Hippocampal formation (tissue), 2 donors: ENCODE measurements at regions not wholly inside any gene's neighbourhood (a gene's known extent, or its start where the extent isn't known, plus 50 kb on each side); places are given as distances from the start of the nearest gene placed in this dataset.
"Not testable (repeated sequence)": the region's sequence is repeated elsewhere in the genome, so short reads cannot be mapped to it uniquely, and the experiment has no call there.

Source experiments
- DNase-seq, 2 donors: peaks; one replicate each; lab custom pipeline; 2025; lab: John Stamatoyannopoulos, UW

DNA sequence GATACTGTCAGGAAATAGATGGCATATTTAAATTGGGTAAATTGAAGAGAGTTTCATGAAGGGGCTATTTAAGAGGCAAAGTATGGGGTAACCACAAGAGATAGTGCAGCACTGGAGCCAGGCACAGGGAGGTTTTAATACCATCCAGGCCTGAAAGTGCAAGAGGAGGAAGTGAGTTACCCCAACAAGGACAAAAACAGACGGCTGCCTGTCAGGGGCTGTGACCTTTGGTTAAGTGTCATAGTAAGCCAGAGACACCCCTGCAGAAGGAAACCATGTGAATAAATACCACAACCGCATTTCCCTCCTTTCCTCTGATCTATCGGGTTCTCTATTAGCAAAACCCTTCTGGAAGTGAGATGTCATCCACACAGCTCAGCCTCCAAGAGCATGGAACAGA lies 122.0 kb upstream of the DHRS4 start:
- peak; percentile 11 to 13 for DNase-seq

DNA sequence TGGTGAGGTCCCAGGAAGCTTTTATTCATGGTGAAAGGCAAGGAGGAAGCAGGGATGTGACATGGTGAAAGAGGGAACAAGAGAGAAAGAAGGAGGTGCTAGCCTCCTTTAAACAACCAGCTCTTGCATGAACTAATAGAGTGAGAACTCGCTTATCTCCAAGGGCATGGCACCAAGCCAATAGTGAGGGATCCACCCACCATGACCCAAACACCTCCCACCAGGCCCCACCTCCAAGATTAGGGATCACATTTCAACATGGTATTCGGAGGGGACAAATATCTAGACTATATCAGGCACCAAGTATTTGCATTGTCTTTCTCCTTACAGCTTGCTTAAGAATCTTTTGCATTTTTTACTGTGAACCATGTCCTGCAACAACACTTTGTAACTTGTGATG lies 91.9 kb upstream of the DHRS4 start:
- no peak for DNase-seq

GRCh38 chr14:23862513-23862912 lies 91.1 kb upstream of the DHRS4 start:
- DNase-seq = no peak

DNA sequence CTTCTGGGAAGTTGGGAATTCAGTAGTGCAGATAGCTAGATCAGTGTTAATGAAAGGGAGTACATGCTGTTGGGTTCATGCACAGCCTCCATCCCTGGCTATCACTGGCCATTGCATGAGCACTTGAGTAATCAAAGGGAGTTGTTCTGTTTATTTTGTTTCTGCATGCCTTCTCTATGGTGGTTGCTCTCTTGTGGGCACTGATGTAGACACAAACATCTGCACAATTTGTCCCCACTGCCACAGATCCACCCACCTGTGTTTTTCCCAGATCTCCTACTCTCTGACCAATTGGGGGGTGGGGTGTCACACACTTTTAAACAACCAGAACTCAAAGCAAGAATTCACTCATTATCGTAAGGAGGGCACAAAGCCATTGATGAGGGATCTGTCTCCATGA lies 89.7 kb upstream of the DHRS4 start:
- DNase-seq = no peak

DNA sequence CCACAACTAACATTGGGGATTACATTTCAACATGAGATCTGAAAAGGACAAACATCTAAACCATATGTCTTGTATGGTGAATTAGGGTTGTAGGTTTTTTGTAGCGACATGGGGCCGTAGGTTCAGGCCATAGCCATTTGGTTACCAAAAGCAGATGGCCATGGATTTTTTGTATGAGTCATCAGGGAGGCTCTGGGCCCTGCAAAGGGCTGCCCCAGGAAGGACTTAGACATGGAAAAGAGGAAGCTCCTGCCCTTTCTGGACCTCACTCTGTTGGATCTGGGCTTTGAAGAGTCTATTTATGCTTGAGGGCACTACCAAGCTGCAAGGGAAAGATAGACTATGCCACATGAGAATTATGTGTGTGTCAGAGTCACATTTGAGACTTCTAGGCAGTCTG lies 89.3 kb upstream of the DHRS4 start:
- no peak for DNase-seq

DNA sequence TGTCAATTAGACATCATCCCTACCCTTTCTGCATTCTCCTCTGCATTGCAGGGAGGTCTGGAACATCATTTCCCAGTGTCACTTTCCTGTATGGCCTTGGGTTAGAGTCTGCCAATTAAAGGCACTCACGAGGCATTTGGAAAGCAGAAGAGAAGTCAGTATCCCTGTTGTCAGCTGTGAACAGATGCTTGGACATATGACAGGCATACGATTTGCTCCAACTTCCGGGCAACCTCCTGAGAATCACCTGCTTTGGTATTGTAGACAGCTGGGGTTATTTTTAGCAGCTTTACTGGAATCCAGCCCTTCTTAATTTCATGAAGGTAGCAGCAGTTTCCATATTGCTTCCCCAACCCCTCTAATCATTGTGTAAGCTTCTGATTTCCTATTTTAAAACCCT lies 88.7 kb upstream of the DHRS4 start:
- DNase-seq = no peak

- DNase-seq = no peak
Observed at GRCh38 chr14:23865502-23865901, 88.1 kb upstream of the DHRS4 start.

DNA sequence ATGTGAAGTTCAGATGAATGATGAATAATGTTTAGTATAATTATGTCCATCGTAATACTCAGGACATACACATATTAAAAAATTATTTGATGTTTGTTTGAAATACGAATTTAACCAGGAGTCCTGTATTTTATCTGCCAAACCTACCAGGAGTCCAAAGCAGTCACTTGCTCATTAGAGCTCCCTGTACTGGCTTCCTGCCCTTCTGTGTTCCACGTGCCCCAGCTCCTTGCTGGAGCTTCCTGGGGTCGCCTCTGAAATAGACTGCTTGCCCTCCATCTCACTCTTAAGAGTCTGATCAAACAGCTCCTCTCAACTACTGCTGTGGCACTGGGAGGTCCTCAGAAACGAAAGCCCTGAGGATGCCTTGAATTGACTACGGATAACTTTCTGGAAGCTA lies 87.3 kb upstream of the DHRS4 start:
- no peak for DNase-seq

DNA sequence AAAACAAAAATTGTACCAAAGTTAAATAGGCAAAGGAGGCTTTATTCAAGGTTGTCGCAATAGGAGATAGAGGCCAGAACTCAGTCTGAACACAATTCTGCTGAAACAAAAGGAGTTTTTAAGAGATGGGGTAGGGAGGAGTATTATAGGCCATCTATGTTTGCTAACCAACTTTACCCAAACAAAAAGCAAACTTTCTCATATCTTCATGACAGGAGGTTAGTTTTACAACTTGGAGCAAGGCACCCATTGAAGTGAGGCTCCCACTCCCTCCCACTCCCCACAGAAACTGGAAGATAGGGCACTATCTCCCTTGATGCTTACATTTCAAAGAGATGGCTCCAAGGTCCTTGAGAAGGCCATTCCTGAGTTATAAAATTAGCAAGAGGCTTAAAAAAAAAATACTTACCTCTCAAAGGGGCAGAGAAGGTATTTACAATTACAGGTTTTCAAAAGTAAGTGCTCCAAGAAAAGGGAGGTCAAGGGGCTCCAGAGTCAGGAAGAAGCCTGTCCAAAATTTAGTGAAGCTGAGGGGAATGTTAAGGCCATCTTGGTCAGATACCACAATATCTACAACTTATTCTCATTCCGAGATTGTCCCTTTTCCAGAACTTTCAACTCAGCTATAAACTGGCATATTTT lies 84.4 kb upstream of the DHRS4 start:
- DNase-seq = no peak

DNA sequence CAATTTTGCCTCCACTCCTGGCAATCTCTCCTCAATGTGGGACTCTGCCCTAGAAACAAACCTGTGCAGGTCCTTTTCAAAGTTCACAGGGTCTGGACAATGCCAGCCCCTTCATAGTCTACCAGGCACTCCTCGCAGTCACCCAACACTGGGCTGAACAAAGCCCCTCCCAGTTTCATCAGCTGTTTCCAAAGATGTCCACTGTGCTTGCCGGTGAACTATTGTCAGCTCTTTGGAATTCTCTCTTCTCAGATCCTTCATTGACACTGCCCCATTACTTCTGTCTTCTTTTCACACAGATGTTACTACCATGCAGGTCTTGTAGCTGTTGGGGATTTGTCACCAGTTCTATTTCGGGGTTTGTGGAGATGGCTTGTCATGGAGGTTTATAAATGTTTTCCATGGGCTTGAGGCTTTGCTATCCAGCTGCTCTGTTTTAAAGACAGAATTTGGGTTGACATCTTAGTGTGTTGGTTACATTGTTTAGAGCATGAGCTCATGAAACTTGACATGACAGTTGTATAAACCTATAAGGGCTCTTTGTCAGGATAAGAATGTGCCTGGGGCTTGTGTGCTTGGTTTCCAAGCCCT lies 77.3 kb upstream of the DHRS4 start:
- no peak for DNase-seq

- no peak for DNase-seq
Observed at GRCh38 chr14:23877111-23877510, 76.5 kb upstream of the DHRS4 start.

GRCh38 chr14:23877538-23878180 lies 75.9 kb upstream of the DHRS4 start:
- no peak for DNase-seq

- no peak for DNase-seq
Observed at GRCh38 chr14:23881282-23881681, 72.3 kb upstream of the DHRS4 start.

DNA sequence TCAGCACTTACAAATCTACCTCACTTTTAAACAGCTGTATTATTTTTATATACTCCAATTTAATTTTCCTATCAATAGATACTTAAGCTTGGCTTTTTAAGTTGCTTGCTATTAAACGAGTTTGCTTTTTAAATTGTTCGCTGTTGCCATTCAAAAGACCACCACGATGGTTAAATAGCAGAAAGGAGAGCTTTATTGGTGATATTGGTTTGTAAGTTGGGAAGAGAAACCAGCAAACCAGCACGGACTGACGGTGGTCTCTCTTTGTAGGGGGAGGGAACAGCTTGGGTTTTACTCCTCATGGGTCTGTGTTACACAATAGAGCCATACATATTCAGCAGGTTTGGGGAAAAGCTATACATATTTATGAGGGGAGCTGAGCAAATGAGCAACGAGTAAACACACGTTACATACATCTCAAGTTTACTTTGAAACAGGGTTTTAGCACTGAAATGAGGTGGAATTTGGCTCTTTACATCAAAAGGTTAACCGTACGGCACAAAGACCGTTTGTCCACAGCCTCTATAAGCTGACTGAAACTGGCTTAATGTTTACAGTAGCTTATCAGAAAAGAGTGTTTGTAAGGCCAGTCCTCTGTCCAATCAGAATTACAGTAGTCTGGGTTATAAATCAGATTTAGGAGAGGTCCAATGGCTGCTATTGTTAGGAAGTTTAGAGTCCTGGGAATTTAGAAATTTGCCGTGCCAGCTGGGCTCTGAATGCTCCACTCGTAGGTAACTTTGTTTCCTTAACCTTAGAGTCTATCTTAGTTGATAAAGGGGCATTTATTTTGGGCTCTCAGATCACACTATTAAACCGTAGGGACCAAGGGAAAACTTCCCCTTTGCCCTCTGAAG lies 69.7 kb upstream of the DHRS4 start:
- DNase-seq = no peak

GRCh38 chr14:23884541-23884904 lies 69.0 kb upstream of the DHRS4 start:
- DNase-seq = no peak

GRCh38 chr14:23887536-23887935 lies 66.0 kb upstream of the DHRS4 start:
- DNase-seq = no peak

DNA sequence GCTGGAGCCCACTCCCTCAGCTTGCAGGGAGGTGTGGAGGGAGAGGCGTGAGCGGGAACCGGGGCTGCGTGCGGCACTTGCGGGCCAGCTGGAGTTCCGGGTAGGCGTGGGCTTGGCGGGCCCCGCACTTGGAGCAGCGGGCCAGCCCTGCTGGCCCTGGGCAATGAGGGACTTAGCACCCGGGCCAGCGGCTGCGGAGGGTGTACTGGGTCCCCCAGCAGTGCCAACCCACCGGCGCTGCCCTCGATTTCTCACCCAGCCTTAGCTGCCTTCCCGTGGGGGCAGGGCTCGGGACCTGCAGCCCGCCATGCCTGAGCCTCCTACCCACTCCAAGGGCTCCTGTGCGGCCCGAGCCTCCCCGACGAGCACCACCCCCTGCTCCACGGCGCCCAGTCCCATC lies 61.9 kb upstream of the DHRS4 start:
- not testable (repeated sequence) for DNase-seq

DNA sequence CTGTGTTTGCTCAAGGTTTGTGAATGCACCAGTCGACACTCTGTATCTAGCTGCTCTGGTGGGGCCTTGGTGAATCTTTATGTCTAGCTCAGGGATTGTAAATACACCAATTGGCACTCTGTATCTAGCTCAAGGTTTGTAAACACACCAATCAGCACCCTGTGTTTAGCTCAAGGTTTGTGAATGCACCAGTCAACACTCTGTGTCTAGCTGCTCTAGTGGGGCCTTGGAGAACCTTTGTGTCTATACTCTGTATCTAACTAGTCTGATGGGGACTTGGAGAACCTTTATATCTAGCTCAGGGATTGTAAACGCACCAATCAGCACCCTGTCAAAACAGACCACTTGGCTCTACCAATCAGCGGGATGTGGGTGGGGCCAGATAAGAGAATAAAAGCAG lies 61.3 kb upstream of the DHRS4 start:
- DNase-seq = not testable (repeated sequence)

- DNase-seq = no peak
Observed at GRCh38 chr14:23894362-23895052, 59.1 kb upstream of the DHRS4 start.

DNA sequence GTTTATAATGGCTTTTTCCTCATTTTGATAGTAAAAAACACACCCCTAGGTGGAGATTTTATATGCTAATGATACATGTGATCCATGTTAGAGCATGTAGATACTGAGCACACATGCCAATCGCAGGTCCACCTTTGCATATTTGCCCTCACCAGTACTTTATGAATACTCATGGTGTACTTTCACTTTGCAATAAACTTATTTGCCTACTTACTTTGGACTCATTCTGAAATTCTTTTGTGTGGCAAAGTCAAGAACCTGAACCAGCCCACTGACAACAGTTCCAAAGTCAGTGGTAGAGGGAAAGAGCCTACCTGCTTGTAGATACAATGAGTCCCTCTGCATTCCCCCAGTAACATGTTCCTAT lies 58.5 kb upstream of the DHRS4 start:
- DNase-seq = no peak

GRCh38 chr14:23895480-23895879 lies 58.1 kb upstream of the DHRS4 start:
- no peak for DNase-seq

DNA sequence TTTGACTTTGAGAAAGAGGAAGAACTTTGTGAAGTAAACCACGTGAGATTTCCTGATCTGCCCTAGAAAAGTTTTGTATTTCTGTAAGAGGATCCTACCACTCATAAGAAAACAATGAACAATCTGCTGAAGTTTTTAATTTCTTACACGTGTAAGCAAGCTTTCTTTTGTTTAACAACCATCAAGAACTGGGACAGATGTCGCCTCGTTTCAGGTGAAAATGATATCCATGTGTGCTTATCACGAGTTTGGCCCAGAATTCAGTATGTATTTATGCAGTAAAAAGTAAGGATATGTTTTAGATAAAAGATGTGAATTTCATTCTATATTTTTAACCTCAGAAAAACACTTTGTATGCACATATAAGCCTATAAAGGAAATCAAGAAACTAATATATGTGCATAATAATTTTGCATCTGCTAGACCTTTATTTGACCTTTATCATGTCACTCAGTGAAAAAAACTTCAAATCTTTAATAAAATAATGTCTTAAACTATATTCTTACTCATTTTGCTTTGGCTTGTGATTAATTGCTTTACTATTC lies 56.9 kb upstream of the DHRS4 start:
- no peak for DNase-seq
